ENCODE measurements at regions not wholly inside any gene's neighbourhood (a gene's known extent, or its start where the extent isn't known, plus 50 kb on each side); places are given as distances from the start of the nearest gene placed in this dataset.

- no peak for TF ChIP-seq PATZ1 (CRISPR knock-in tag; IDR thresholded peaks at IDR 0.05; ENCODE audit: borderline replicate concordance)
- TF ChIP-seq OSR1 (CRISPR knock-in tag; IDR thresholded peaks at IDR 0.05): no peak
- TF ChIP-seq ZC3H10 (CRISPR knock-in tag; IDR thresholded peaks at IDR 0.05): no peak
- TF ChIP-seq ISL1 (CRISPR knock-in tag; IDR thresholded peaks at IDR 0.05): no peak
- TF ChIP-seq GLIS3 (CRISPR knock-in tag; IDR thresholded peaks at IDR 0.05): no peak
- no peak for TF ChIP-seq SNAI2 (CRISPR knock-in tag; IDR thresholded peaks at IDR 0.05)
- no peak for TF ChIP-seq CSDC2 (CRISPR knock-in tag; IDR thresholded peaks at IDR 0.05)
- no peak for TF ChIP-seq CSRNP3 (CRISPR knock-in tag; IDR thresholded peaks at IDR 0.05)
- TF ChIP-seq RARB (CRISPR knock-in tag; IDR thresholded peaks at IDR 0.05): no peak
- no peak for TF ChIP-seq ZNF565 (CRISPR knock-in tag; conservative IDR thresholded peaks at IDR 0.05; ENCODE audit: low read depth)
- no peak for TF ChIP-seq ZFP30 (CRISPR knock-in tag; IDR thresholded peaks at IDR 0.05)
Measured at GRCh38 chr4:137309424-137309823, 222.9 kb downstream of the PCDH18 start.

Measured in SK-N-SH treated with all-trans-retinoic acid at 6 μM for 48 hours (cell line).